ENCODE measurements at regions not wholly inside any gene's neighbourhood (a gene's known extent, or its start where the extent isn't known, plus 50 kb on each side); places are given as distances from the start of the nearest gene placed in this dataset.

GRCh38 chr4:148530114-148530513, 87.9 kb upstream of the NR3C2 start:
- no peaks in the 10 kb centered on the region for H3K4me1 ChIP-seq (ENCODE audit: control insufficient read depth, insufficient read depth, low read length)
- no peaks in the 10 kb centered on the region for H3K27me3 ChIP-seq (replicated peaks in 1 of 2; ENCODE audit: control insufficient read depth in 2 of 2, insufficient read depth in 2 of 2, low read length in 1 of 2)
- no TSS peak for BruUV-seq (replicated peaks)
- H2AFZ ChIP-seq (ENCODE audit: control insufficient read depth, low read depth, low read length), result no peak overlapping the region
- H3K9me3 ChIP-seq (replicated peaks; ENCODE audit: control insufficient read depth, insufficient read depth, low read length), result no peaks in the 10 kb centered on the region
- no peak for TF ChIP-seq CHD2 (IDR thresholded peaks at IDR 0.05; ENCODE audit: borderline replicate concordance, low read depth, low read length)
- no peak for TF ChIP-seq CBX3 (IDR thresholded peaks at IDR 0.05; ENCODE audit: borderline replicate concordance, low read depth)
- TF ChIP-seq ATF3 (IDR thresholded peaks at IDR 0.05; ENCODE audit: borderline replicate concordance, extremely low read depth, low read depth, low read length), result no peak
- TF ChIP-seq HDAC6 (IDR thresholded peaks at IDR 0.05; ENCODE audit: unreplicated experiment), result no peak
- no peak for TF ChIP-seq JUNB (IDR thresholded peaks at IDR 0.05)
- TF ChIP-seq MYC (IDR thresholded peaks at IDR 0.05; ENCODE audit: insufficient read depth, insufficient read length, insufficient replicate concordance, low read length, severe bottlenecking), result no peak
- no peak for TF ChIP-seq NR2F1 (conservative IDR thresholded peaks at IDR 0.05)
- no peak for TF ChIP-seq CEBPZ (IDR thresholded peaks at IDR 0.05; ENCODE audit: low read depth, low read length)
- no peak for TF ChIP-seq PAX5 (IDR thresholded peaks at IDR 0.05; ENCODE audit: borderline replicate concordance, low read depth, low read length)
- no peak for TF ChIP-seq TCF7 (IDR thresholded peaks at IDR 0.05; ENCODE audit: borderline replicate concordance)
- no peak for TF ChIP-seq RB1 (IDR thresholded peaks at IDR 0.05; ENCODE audit: borderline replicate concordance)
- no peak for TF ChIP-seq SP1 (IDR thresholded peaks at IDR 0.05; ENCODE audit: low read depth, low read length)
- no peak for TF ChIP-seq IKZF1 (conservative IDR thresholded peaks at IDR 0.05)
- no peak for TF ChIP-seq RAD51 (IDR thresholded peaks at IDR 0.05)
- no peak for TF ChIP-seq BMI1 (IDR thresholded peaks at IDR 0.05; ENCODE audit: borderline replicate concordance)
- no peak for TF ChIP-seq STAT1 (conservative IDR thresholded peaks at IDR 0.05)
- no peak for TF ChIP-seq MTA2 (IDR thresholded peaks at IDR 0.05; ENCODE audit: low read depth)
- no peak for TF ChIP-seq BHLHE40 (IDR thresholded peaks at IDR 0.05; ENCODE audit: borderline replicate concordance in 1 of 2, low read depth in 2 of 2, low read length in 1 of 2)
- no peak for TF ChIP-seq CEBPB (IDR thresholded peaks at IDR 0.05; ENCODE audit: borderline replicate concordance in 1 of 2, low read depth in 2 of 2, low read length in 2 of 2)
- RAD21 ChIA-PET (ENCODE audit: unreplicated experiment), result no interaction called here
- H4K20me1 ChIP-seq (ENCODE audit: control insufficient read depth, insufficient read depth), result no peaks in the 10 kb centered on the region
- no peak for ATAC-seq
- SMC1A ChIA-PET (ENCODE audit: uncharacterized antibody, unreplicated experiment), result no interaction called here
- in situ Hi-C loops (cut with MboI) (no loop called here), intact Hi-C loops (cut with micrococcal nuclease; ENCODE audit: unreplicated experiment) (no loop called here)
- POLR2A ChIA-PET, result no interaction called here
- CTCF ChIA-PET, result no interaction called here
- no peak overlapping the region for H3K27ac ChIP-seq (ENCODE audit: control insufficient read depth, insufficient read depth)
- no peak overlapping the region for H3K4me3 ChIP-seq
- no peaks in the 10 kb centered on the region for H3K36me3 ChIP-seq (ENCODE audit: control insufficient read depth in 2 of 2, insufficient read depth in 2 of 2, low read length in 1 of 2)
- H3K4me2 ChIP-seq (ENCODE audit: control insufficient read depth, insufficient read depth), result no peak overlapping the region
- H3K79me2 ChIP-seq (ENCODE audit: control insufficient read depth, insufficient read depth, low read length), result no peaks in the 10 kb centered on the region
- FAIRE-seq, result no peak
- no peak overlapping the region for H3K9ac ChIP-seq (ENCODE audit: control insufficient read depth, insufficient read depth, low read length)
- no peak for DNase-seq (ENCODE audit: low read depth, low spot score)

All from GM12878 (cell line).